GM18868 (cell line): ENCODE measurements at regions not wholly inside any gene's neighbourhood (a gene's known extent, or its start where the extent isn't known, plus 50 kb on each side); places are given as distances from the start of the nearest gene placed in this dataset.

ENCODE experiments used
- ATAC-seq: cut with Tn5 transposase; IDR thresholded peaks from one replicate; pipeline ENCODE4 v1.9.1; 2021; ENCODE audit warnings: mild to moderate bottlenecking, moderate library complexity; ENCODE audit not compliant: unreplicated experiment

DNA sequence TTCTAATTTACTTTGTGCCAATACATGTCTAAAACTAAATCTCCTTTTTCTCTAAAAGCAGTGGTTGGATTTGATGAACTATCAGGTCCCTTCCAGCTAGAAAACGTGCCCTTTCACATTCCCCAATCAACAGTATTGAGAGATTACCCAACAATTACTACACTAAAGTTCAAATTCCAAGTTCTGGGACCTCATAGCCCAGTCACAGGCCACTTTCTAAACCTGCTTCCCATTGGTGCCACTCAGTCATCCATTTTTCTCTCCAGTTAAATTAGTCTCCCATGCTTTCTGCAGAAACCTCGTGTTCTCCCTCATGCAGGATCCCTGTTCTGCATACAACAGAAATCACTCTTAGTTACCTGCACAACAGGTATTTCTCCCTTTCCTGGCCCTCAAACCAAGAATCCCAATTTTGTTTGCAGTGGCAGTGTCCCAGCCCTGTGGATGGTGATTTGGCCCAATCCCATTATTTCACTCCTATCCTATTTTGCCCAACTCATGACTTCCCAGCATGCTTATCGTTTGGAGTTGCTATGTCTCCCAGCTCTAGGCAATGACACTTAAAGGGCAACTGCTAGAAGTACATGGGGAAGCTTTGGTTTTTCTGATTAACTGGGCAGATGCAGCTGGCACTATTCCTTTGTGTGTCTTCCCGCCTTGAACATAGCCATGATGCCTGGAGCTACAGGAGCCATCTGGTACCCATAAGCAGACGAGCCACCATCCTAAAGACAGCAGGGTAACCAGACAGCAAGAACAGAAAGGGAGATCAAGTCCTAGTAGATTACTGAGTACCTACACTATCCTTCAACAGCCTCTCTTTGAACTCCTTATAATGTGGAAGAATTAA is 224.2 kb downstream of the MINAR1 start:
- ATAC-seq, result no peak

GRCh38 chr15:79657722-79658121 is 225.6 kb downstream of the MINAR1 start:
- no peak for ATAC-seq

- no peak for ATAC-seq
Observed at GRCh38 chr15:79659691-79660090, 227.6 kb downstream of the MINAR1 start.

DNA sequence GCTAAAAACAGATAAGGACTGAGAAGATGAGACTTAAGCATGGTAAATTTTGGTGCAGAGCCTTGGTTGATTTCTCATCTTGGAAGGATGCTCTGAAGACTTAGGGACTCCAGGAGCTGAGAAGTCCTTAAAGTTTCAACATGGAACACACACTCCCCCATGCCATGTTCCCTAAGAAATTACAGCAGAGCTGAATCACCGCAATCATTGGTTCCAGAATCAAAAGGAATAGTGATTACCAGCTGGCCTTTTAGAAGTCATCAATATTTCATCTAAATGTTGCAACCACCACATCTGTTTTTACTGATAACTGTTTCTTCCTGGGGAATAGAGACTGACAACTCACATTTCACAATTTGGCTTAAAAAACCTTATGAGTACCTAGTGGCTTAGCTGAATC is 229.3 kb downstream of the MINAR1 start:
- no peak for ATAC-seq

DNA sequence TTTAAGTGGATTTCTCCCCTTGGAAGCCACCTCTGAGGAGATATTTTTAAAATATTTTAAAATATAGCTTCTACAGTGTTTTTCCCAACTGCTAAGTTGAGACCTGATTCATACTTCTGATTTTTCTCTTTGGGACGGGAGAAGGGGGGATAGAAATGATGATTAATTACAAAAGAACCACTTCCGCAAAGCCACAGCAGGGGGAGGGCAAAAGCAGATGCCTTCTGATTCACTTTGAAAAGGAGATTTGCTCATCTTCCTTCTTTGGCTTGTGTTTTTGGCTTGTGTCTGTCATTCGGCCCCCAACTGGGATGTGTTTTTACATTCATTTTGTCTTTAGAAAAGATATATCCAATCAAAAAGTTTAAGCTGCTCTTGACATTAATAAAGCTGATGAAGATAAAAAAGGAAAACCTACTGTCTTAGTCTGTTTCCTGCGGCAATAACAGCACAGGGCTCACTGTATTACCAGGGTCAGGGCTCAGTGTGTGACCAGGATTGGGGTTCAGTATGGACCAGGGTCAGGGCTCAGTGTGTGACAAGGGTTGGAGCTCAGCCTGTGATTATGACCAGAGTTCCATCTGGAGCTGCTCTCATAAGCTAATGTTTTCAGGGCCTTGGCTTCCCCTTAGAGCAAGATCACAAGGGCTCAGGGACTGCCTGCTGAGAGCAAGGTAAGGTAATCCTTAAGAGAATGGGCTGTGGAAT is 223.2 kb downstream of the MTHFS start:
- ATAC-seq, result peak; percentile 93

GRCh38 chr15:79674124-79674465 is 222.7 kb downstream of the MTHFS start:
- ATAC-seq, result no peak

GRCh38 chr15:79675982-79676381 is 220.8 kb downstream of the MTHFS start:
- ATAC-seq, result no peak

GRCh38 chr15:79676621-79677020 is 220.2 kb downstream of the MTHFS start:
- no peak for ATAC-seq

DNA sequence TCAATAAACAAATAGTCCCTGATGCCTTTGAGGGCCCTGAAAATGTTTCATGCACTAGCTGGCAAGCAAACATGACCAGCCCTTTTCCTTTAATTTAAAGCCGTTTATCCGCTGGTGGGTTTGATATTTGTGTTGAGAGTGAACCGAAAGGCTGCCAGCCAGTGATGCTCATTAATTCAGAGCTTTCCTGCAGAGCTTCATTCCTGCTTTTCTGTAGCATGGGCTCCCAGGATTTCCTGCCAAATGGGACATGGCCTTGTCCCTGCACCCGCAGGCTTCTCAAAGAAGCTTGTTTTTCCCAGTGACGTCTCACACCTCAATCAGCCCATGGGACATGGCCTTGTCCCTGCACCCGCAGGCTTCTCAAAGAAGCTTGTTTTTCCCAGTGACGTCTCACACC is 219.6 kb downstream of the MTHFS start:
- no peak for ATAC-seq

DNA sequence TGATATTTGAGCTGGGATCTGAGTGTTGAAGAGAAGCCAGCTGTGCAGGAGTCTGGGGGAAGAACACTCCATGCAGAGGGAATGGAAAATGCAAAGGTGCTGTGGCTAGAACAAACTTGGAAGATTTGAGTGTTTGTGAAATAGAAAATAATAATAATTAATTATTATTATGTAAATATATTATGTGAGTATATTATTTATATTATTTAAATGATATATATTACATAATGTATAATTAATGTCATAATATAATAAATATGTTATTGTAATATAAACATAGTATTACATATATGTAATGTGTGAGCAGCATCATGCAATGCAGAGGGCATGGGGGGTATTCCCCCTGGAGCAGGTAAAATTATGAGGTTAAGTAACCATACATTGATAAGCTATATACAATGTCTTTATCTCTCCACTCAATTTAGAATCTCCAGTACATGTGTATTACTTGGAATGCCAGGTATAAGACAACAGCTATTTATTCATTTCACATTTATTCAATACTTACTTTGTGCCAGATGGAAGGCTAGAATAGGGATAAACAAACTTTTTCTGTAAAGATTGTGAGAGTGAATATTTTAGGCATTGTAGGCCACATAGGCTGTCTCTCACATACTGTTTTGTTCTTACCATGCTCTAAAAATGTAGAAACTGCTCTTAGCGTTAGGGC is 218.6 kb downstream of the MTHFS start:
- ATAC-seq, result no peak

DNA sequence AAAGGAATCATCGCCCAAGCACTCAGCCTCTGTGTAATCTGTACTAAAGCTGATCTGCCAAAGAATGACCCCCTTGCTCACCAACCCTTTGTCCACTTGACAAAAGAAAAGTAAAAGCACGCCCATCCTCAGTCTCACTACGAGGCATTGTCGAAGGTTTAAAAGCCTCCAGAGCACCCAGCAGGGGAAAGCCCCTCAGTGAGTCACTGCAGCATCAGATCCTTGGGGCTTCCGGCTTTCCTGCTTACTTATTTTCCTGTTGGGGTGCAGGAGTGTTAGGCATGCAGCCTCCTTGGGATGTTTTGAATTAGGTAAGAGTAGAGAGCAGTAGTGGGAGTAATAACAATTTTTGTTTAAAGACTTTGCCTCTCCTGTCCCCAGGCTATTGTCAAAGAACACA is 216.1 kb downstream of the MTHFS start:
- peak; percentile 82 for ATAC-seq

- no peak for ATAC-seq
Observed at GRCh38 chr15:79682285-79682684, 214.5 kb downstream of the MTHFS start.

DNA sequence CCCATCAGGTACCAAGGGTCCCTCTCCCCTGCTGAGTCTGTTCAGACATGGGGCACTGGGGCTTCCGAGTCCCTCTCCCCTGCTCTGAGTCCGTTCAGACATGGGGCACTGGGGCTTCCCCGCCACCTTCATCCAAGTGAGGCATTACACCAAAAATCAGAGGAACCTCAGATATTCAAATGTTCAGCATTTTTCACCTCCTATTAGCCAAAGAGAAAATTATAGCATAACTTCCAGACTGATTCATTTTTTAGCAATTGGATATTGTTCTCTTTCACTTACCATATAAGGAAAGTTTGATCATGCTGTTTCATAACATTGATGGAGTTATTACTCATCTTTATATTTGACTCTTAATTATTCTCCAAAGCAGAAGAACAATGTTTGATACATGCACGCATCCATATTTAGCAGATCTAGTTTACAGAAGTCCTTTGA is 213.9 kb downstream of the MTHFS start:
- no peak for ATAC-seq

DNA sequence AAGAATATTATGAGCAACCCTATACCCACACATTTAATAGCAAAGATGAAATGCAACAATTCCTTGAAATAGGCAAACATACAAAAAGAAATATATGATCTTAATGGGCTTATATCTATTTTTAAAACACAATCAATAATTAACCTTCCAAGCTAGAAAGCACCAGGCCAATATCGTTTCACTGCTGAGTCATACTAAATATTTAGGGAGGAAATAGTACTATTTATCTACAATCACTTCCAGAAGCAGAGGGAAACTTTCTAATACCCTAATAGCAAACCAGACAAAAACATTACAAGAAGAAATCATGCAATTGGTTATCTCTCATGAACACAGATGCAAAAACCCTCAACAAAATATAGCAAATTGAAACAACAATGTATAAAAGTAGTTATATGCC is 207.8 kb downstream of the MTHFS start:
- no peak for ATAC-seq

DNA sequence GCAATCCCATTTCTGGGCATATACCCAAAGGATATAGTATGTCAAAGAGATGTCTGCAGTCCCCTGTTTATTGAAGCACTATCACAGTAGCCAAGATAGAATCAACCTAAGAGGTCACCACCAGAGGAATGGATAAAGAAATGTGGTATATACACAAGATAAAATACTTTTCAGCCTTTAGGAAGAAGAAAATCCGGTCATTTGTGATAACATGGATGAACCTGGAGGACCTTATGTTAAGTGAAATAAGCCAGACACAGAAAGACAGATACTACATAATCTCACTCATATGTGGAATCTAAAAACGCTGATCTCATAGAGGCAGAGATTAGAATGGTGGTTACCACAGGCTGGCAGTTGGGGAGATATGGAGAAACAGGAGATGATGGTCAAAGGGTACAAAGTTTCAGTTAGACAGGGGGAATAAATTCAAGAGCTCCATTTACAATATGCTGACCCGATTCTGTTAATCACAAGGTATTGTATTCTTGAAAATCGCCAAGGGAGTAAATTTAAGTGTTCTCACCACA is 195.8 kb downstream of the MTHFS start:
- no peak for ATAC-seq

DNA sequence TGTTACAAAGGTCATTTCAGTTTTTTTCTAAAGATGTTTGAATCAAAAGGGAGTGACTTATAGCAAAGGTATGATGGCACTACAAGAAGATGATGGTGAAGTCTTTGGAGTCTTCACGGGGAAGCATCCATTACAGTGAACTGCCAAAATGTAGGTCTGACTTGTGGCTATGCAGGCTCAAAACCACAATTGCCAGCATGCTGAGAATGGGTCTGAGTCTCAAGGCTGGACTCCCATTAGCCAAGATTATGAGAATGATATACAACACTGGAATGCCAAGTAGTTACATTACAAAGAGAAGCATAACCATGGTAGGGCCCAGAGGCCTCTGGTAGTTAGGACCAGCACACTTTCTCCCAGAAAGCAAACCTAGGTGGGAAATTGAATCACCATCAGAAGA is 194.2 kb downstream of the MTHFS start:
- ATAC-seq, result no peak

DNA sequence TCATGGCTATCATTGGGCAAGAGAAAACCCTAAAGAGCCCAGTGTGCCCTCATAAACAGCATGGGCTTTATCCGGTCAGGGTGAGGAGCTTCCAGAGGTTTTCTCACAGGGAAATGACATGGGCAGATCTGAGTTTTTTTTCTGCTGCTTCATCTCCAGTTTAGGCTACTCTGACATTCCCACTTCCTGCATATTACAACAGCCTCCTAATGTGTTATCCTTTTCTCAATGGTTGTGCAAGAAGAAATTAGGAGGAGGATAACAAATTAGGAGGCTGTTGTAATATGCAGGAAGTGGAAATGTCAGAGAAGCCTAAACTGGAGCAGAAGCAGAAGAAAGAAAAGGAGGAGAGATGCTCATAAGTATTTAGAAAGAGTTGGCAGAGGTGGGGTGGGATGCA is 175.6 kb downstream of the MTHFS start:
- no peak for ATAC-seq

DNA sequence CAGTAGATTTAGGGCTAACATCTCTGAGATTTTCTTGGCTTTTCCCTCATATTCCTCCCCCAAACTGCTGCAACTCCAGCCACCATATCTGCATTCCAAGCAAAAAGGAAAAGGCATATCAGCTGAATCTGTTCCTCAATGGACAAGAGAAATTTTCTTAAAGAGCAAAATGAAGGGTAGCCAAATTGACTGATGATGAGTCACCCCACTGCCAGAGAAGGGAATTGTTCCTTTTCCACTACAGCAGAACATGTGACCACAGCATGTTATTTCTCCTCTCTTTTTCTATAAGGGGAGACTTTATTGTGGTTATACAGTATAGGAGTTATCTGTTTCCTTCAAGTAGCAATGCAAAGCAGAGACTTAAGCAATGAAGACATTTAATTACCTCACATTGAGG is 172.5 kb downstream of the MTHFS start:
- no peak for ATAC-seq

- ATAC-seq, result no peak
Observed at GRCh38 chr15:79724804-79725203, 172.0 kb downstream of the MTHFS start.

- no peak for ATAC-seq
Observed at GRCh38 chr15:79728867-79729266, 167.9 kb downstream of the MTHFS start.

GRCh38 chr15:79736435-79737000 is 160.3 kb downstream of the MTHFS start:
- ATAC-seq, result no peak
